ENCODE measurements at regions not wholly inside any gene's neighbourhood (a gene's known extent, or its start where the extent isn't known, plus 50 kb on each side); places are given as distances from the start of the nearest gene placed in this dataset.

GRCh38 chr4:110975338-110975737, 352.5 kb upstream of the PITX2 start:
- no peaks in the 10 kb centered on the region for H4K20me1 ChIP-seq (ENCODE audit: insufficient read depth)
- no peak for TF ChIP-seq RAD21 (conservative IDR thresholded peaks at IDR 0.05)
- TF ChIP-seq EZH2 (IDR thresholded peaks at IDR 0.05; ENCODE audit: borderline replicate concordance, insufficient read depth, low read length, poor library complexity, severe bottlenecking), result no peak
- no peak for TF ChIP-seq SMC3 (conservative IDR thresholded peaks at IDR 0.05; ENCODE audit: poor library complexity)
- TF ChIP-seq MXI1 (conservative IDR thresholded peaks at IDR 0.05; ENCODE audit: poor library complexity, severe bottlenecking), result no peak
- no peak for TF ChIP-seq REST (IDR thresholded peaks at IDR 0.05; ENCODE audit: borderline replicate concordance)
- no peak for TF ChIP-seq CTCF (IDR thresholded peaks at IDR 0.05; ENCODE audit: poor library complexity, severe bottlenecking)
- TF ChIP-seq EP300 (conservative IDR thresholded peaks at IDR 0.05; ENCODE audit: poor library complexity, severe bottlenecking), result no peak
- TF ChIP-seq TAF1 (IDR thresholded peaks at IDR 0.05; ENCODE audit: low read depth), result no peak
- no peak for TF ChIP-seq POLR2AphosphoS5 (IDR thresholded peaks at IDR 0.05)
- no peaks in the 10 kb centered on the region for H3K27me3 ChIP-seq (ENCODE audit: insufficient read depth, low read depth, low read length)
- no peaks in the 10 kb centered on the region for H3K9me2 ChIP-seq (ENCODE audit: insufficient read depth, low read length)
- no peaks in the 10 kb centered on the region for H3K36me3 ChIP-seq (ENCODE audit: insufficient read depth, low read length)
- H3K9me3 ChIP-seq (ENCODE audit: low read length), result no peaks in the 10 kb centered on the region
- no peak overlapping the region for H3K4me2 ChIP-seq (ENCODE audit: low read length)
- no peaks in the 10 kb centered on the region for H3F3A ChIP-seq (ENCODE audit: insufficient read depth, low read length, poor library complexity, severe bottlenecking)
- H3K79me2 ChIP-seq (replicated peaks; ENCODE audit: insufficient read depth, low read length), result no peaks in the 10 kb centered on the region
- no peak overlapping the region for H2AFZ ChIP-seq (ENCODE audit: low read depth, low read length)
- H3K4me3 ChIP-seq (ENCODE audit: low read length), result no peak overlapping the region
- H3K27ac ChIP-seq (ENCODE audit: low read length), result no peak overlapping the region
- no peak overlapping the region for H3K9ac ChIP-seq (ENCODE audit: low read length)

GRCh38 chr4:110977554-110977953, 354.7 kb upstream of the PITX2 start:
- no peak overlapping the region for H3K4me2 ChIP-seq (ENCODE audit: low read length)
- H4K20me1 ChIP-seq (ENCODE audit: insufficient read depth), result no peaks in the 10 kb centered on the region
- H3K9me2 ChIP-seq (ENCODE audit: insufficient read depth, low read length), result no peaks in the 10 kb centered on the region
- no peaks in the 10 kb centered on the region for H3F3A ChIP-seq (ENCODE audit: insufficient read depth, low read length, poor library complexity, severe bottlenecking)
- no peaks in the 10 kb centered on the region for H3K9me3 ChIP-seq (ENCODE audit: low read length)
- H3K4me3 ChIP-seq (ENCODE audit: low read length), result no peak overlapping the region
- H3K9ac ChIP-seq (ENCODE audit: low read length), result no peak overlapping the region
- TF ChIP-seq EZH2 (IDR thresholded peaks at IDR 0.05; ENCODE audit: borderline replicate concordance, insufficient read depth, low read length, poor library complexity, severe bottlenecking) (no peak), RAD21 (conservative IDR thresholded peaks at IDR 0.05) (no peak), EP300 (conservative IDR thresholded peaks at IDR 0.05; ENCODE audit: poor library complexity, severe bottlenecking) (no peak), REST (IDR thresholded peaks at IDR 0.05; ENCODE audit: borderline replicate concordance) (no peak), MXI1 (conservative IDR thresholded peaks at IDR 0.05; ENCODE audit: poor library complexity, severe bottlenecking) (no peak), CTCF (IDR thresholded peaks at IDR 0.05; ENCODE audit: poor library complexity, severe bottlenecking) (no peak), SMC3 (conservative IDR thresholded peaks at IDR 0.05; ENCODE audit: poor library complexity) (no peak), TAF1 (IDR thresholded peaks at IDR 0.05; ENCODE audit: low read depth) (no peak), POLR2AphosphoS5 (IDR thresholded peaks at IDR 0.05) (no peak)
- no peaks in the 10 kb centered on the region for H3K79me2 ChIP-seq (replicated peaks; ENCODE audit: insufficient read depth, low read length)
- H3K36me3 ChIP-seq (ENCODE audit: insufficient read depth, low read length), result no peaks in the 10 kb centered on the region
- H3K27me3 ChIP-seq (ENCODE audit: insufficient read depth, low read depth, low read length), result no peaks in the 10 kb centered on the region
- H2AFZ ChIP-seq (ENCODE audit: low read depth, low read length), result no peak overlapping the region
- H3K27ac ChIP-seq (ENCODE audit: low read length), result no peak overlapping the region
